ENCODE measurements at regions not wholly inside any gene's neighbourhood (a gene's known extent, or its start where the extent isn't known, plus 50 kb on each side); places are given as distances from the start of the nearest gene placed in this dataset.

DNA sequence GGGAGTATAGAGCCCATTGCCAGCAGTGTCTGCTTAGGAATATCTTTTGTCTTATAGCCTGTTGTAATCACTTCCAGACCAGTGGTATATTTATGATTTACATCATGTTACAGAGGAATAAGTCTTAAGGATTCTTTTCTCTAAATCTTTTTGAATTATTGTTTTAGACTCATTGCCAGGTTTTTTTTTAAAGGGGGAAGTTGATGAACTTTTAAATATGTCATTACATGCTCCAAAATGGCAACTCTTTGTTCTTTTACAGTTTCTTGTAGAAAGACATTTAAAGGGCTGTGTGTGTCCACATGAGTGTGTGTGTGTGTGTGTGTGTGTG, 59.4 kb upstream of the NFIB start:
- no peak overlapping the region for H3K4me3 ChIP-seq (ENCODE audit: low read length)
- DNase-seq (ENCODE audit: low read depth, low spot score), result no peak

DNA sequence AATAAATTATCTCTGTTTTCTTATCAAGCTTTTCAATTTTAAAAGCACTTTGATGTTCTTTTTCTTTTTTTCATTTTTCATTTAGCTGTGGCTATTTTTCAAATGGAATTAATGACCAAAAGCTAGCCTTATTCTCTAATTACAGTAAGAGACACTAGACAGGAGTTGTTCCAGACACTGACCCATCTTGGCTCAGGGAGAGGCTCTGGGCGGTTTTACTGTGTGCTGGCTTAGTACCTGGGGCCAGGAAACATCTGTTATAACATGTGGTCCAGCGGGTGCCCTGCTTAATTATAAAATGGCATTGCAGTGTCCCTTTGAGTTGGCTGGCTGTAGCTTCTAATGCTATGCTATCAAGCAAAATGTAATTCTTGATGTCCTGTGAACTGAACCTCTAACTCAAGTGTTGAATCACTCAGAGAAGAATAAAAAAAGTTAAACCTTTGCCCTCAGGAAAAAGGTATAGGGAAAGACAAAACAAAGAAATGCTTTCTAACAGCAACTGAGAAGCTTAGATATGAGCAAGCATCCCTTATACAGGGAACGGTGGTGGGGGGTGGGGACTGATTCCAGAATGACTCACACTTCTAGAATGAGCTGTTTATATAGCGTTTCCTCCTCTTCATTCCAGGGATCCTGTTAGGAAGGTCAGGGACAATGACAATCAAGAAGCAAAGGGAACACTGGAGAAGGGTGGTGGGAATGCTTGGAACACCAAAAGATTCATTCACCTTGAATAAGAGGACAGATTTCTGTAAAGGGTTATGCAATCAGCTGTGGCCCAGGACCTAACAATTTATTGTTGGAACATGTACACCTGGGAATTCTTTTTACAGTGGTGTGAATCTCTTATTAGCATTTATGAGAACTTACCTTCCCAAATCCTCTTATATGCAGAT, 58.7 kb upstream of the NFIB start:
- DNase-seq (ENCODE audit: low read depth, low spot score), result no peak
- no peak overlapping the region for H3K4me3 ChIP-seq (ENCODE audit: low read length)

DNA sequence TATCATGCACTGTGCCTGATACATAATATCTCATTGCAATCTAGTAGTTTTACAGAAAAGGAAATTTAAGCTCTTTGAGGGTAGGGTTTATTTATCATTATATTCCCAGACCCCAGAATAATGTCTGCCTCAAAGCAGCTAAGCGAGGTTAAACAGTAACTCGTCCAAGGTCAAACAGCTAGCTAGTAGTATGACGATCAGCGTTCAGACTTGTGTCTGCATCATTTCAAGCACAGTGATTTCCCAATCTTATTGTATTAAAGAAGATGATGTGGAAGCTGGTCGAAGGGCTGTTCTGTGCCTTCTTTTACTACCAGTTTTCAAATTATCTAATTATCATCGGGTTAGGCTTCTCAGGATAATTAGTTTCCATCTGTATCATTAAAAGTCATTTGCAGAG, 55.1 kb upstream of the NFIB start:
- no peak for DNase-seq (ENCODE audit: low read depth, low spot score)
- no peak overlapping the region for H3K4me3 ChIP-seq (ENCODE audit: low read length)

DNA sequence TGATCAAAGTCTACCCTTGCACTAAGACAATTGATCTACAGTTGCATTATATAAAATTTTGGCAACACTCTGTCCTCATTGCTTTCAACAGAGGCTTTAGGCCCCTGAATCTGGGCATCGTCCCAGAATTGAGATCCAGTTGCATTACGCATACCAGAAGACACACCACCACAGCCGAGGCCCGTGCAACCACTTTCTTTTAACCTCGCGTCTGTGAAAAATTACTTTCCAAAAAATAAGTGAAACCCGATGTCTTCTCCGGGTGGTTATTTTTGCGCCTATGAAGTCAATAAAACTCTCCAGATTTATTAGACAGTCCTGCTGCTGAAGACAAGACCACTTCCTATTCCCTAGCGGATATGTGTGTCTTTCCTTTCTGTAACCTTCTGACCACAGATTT, 52.1 kb upstream of the NFIB start:
- no peak for DNase-seq (ENCODE audit: low read depth, low spot score)
- H3K4me3 ChIP-seq (ENCODE audit: low read length), result no peak overlapping the region

DNA sequence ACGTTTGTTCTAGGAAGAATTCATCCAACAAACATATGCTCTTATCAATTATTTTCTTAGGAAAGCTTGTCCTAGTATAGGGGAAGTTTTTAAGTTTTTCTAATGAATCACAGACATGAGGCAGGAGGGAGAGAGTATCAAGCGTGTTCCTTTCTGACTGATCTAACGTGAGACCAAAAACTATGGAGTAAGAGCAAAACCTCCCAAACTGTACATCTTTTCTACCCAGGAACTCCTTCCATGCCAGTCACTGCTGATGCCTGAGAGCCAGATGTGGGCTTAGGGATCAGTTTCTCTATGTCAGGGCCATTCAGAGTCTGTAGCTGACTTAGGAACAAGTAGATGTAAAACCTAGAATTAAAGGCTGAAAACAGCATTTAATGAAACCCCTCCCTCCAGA, 51.7 kb upstream of the NFIB start:
- no peak overlapping the region for H3K4me3 ChIP-seq (ENCODE audit: low read length)
- DNase-seq (ENCODE audit: low read depth, low spot score), result no peak

All from Jurkat, Clone E6-1 (cell line).